ENCODE measurements at regions not wholly inside any gene's neighbourhood (a gene's known extent, or its start where the extent isn't known, plus 50 kb on each side); places are given as distances from the start of the nearest gene placed in this dataset.

GRCh38 chr2:111709321-111709720 is 174.7 kb downstream of the ANAPC1 start:
- Mint-ChIP-seq H3K4me1 (ENCODE audit: low read depth) (peaks cover 15% of the 10 kb centered on the region), H3K36me3 (ENCODE audit: low read depth) (peaks cover 16% of the 10 kb centered on the region), H3K4me3 (no peak overlapping the region), H3K27me3 (ENCODE audit: insufficient read depth) (peaks cover 45% of the 10 kb centered on the region), H3K9me3 (peaks cover 16% of the 10 kb centered on the region), H3K27ac (no peak overlapping the region)
- no peak for DNase-seq
- no peak for TF ChIP-seq CTCF (IDR thresholded peaks at IDR 0.05)

DNA sequence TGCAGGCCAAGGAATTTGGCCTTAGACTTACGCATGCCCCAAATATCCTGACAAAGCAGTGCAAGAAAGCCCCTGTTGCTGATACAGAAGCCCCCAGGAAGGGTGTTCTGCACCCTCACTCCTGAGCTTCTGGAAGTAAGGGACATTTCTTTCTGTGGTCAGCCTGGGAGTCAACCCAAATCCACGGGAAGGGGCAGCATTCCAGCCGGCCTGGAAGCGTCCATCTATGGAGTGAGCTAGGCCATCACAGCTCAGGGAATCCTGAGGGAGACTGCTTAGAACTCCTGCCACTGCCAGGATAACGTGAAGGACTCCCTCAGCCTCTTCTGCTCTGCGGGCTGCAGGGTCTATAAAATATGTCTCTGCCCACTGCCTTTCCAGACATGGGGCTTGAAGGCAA is 173.9 kb downstream of the ANAPC1 start:
- no peak for TF ChIP-seq CTCF (IDR thresholded peaks at IDR 0.05)
- Mint-ChIP-seq H3K9me3 (peaks cover 16% of the 10 kb centered on the region), H3K4me1 (ENCODE audit: low read depth) (peaks cover 11% of the 10 kb centered on the region), H3K36me3 (ENCODE audit: low read depth) (peaks cover 16% of the 10 kb centered on the region), H3K4me3 (no peak overlapping the region), H3K27me3 (ENCODE audit: insufficient read depth) (peaks cover 43% of the 10 kb centered on the region), H3K27ac (no peak overlapping the region)
- no peak for DNase-seq

DNA sequence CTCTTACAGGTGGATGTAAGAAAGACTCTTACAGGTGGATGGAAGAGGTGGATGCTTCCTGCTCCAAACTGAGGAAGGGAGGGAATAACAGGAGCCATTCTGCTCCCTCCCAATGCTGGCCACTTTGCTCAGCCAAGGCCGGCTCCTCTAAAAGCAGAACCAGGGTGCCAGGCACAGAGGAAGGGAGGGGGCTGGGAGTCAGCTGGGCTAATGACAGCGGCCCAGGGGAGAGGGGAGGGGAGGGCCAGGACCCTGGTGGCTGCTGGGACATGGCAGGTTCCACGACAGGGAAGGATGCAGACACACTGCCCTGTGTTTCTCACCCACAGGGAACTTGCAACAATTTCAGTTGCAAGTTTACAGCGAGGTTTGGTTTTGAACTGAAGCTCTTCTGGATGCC is 173.4 kb downstream of the ANAPC1 start:
- TF ChIP-seq CTCF (IDR thresholded peaks at IDR 0.05), result no peak
- peaks cover 42% of the 10 kb centered on the region for H3K27me3 Mint-ChIP-seq (ENCODE audit: insufficient read depth)
- no peak overlapping the region for H3K27ac Mint-ChIP-seq
- no peak for DNase-seq
- peaks cover 16% of the 10 kb centered on the region for H3K9me3 Mint-ChIP-seq
- no peak overlapping the region for H3K4me3 Mint-ChIP-seq
- H3K36me3 Mint-ChIP-seq (ENCODE audit: low read depth), result peaks cover 16% of the 10 kb centered on the region
- peaks cover 6% of the 10 kb centered on the region for H3K4me1 Mint-ChIP-seq (ENCODE audit: low read depth)

DNA sequence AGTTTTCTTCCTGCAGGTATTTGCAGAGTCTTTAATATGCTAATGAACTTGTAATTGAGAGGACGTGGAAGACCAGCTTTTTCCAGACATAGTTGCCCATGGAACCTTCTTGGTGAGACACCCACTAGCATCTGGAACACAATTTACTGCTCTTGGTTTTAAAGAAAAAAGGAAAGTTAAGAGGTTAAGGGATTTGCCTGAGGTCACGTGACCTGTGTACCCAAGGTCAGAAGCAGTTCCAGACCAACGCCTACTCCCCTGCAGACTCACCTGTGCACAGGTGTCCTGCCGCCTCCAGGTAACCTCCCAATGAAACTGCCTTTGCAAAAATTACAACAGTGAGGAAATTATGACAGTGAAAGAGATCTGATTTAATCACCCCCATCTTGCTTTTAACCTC is 172.7 kb downstream of the ANAPC1 start:
- peaks cover 40% of the 10 kb centered on the region for H3K27me3 Mint-ChIP-seq (ENCODE audit: insufficient read depth)
- H3K4me3 Mint-ChIP-seq, result no peak overlapping the region
- no peaks in the 10 kb centered on the region for H3K4me1 Mint-ChIP-seq (ENCODE audit: low read depth)
- no peak for DNase-seq
- H3K9me3 Mint-ChIP-seq, result peaks cover 16% of the 10 kb centered on the region
- H3K27ac Mint-ChIP-seq, result no peak overlapping the region
- no peak for TF ChIP-seq CTCF (IDR thresholded peaks at IDR 0.05)
- peaks cover 16% of the 10 kb centered on the region for H3K36me3 Mint-ChIP-seq (ENCODE audit: low read depth)

DNA sequence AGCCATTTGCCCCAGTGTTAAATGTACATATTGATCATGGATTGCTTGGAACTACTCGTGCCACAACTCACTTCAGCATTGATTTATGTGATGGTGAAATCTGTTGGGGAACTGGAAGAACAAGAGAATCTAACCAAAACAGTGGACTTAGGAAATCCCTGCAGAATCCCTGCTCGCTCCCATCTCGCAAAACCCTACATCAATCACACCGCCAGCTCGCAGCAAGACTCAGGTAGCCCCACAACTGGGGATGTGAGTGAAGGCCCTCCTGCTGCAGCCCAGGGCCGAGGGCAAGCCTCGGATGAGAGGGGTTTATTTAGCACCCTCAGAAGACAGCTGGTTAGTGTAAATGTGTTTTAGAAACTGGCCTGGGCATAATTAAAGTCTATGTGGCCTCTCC is 171.6 kb downstream of the ANAPC1 start:
- peaks cover 16% of the 10 kb centered on the region for H3K36me3 Mint-ChIP-seq (ENCODE audit: low read depth)
- H3K4me3 Mint-ChIP-seq, result no peak overlapping the region
- H3K27me3 Mint-ChIP-seq (ENCODE audit: insufficient read depth), result peaks cover 42% of the 10 kb centered on the region
- no peak for DNase-seq
- TF ChIP-seq CTCF (IDR thresholded peaks at IDR 0.05), result no peak
- H3K27ac Mint-ChIP-seq, result no peak overlapping the region
- H3K9me3 Mint-ChIP-seq, result peaks cover 16% of the 10 kb centered on the region
- no peaks in the 10 kb centered on the region for H3K4me1 Mint-ChIP-seq (ENCODE audit: low read depth)

- Mint-ChIP-seq H3K27me3 (ENCODE audit: insufficient read depth) (peaks cover 36% of the 10 kb centered on the region), H3K9me3 (peaks cover 16% of the 10 kb centered on the region), H3K27ac (no peak overlapping the region)
Observed at GRCh38 chr2:111712940-111713515, 171.0 kb downstream of the ANAPC1 start.

More at GRCh38 chr2:111712940-111713515, 171.0 kb downstream of the ANAPC1 start:
- DNase-seq, result no peak
- H3K4me3 Mint-ChIP-seq, result no peak overlapping the region
- H3K4me1 Mint-ChIP-seq (ENCODE audit: low read depth), result no peaks in the 10 kb centered on the region
- H3K36me3 Mint-ChIP-seq (ENCODE audit: low read depth), result peaks cover 16% of the 10 kb centered on the region
- no peak for TF ChIP-seq CTCF (IDR thresholded peaks at IDR 0.05)
